NB4 (cell line): ENCODE measurements at regions not wholly inside any gene's neighbourhood (a gene's known extent, or its start where the extent isn't known, plus 50 kb on each side); places are given as distances from the start of the nearest gene placed in this dataset.

Experiments used
- CTCF ChIP-seq: IDR thresholded peaks from one replicate; pipeline ENCODE4 v1.5.1; 2012; ENCODE audit warnings: low read depth, low read length
- MYC ChIP-seq: IDR thresholded peaks from 2 replicates; pipeline ENCODE4 v1.6.1; 2011; ENCODE audit warnings: low read depth, low read length
- POLR2A ChIP-seq: IDR thresholded peaks from 2 replicates; pipeline ENCODE4 v1.6.1; 2011; ENCODE audit warnings: mild to moderate bottlenecking; ENCODE audit not compliant: insufficient read length; ENCODE audit errors: extremely low read depth
- TF ChIP-seq, protein P1 (sequence below): IDR thresholded peaks from 2 replicates; pipeline ENCODE4 v1.6.1; 2011; ENCODE audit warnings: low read depth, low read length

GRCh38 chr7:50868426-50869100 is 85.9 kb upstream of the GRB10 start:
- TF ChIP-seq CTCF (no peak), POLR2A (no peak), MYC (no peak)
- TF ChIP-seq, protein P1, sequence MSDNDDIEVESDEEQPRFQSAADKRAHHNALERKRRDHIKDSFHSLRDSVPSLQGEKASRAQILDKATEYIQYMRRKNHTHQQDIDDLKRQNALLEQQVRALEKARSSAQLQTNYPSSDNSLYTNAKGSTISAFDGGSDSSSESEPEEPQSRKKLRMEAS, result no peak
